NCI-H510A treated with DMSO at 0.1 percent for 48 hours (cell line): ENCODE measurements at regions not wholly inside any gene's neighbourhood (a gene's known extent, or its start where the extent isn't known, plus 50 kb on each side); places are given as distances from the start of the nearest gene placed in this dataset.
A peak's percentile ranks its signal among the peaks of the same experiment; 100 is the strongest.

Experiments
- DNase-seq: peaks from one replicate; lab custom pipeline; 2025; lab: John Stamatoyannopoulos, UW

DNA sequence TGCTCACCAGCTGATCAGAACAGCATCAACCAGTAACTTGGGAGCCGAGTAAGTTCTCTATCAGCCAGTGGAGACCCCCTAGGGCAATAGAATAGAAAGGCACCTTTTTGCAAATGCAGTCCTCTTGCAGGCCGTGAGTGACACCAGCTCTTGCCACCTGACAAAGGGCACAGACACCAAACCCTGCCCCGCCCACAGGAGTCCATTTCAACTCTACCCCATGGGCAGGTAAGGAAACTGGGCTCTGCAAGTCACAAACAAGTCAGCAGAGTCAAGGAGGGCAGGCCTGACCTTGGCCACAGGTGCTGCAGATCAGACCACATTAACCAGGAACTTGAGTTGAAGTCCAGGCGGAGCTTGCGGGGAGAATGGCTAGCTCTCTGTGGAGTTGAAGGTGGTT is 77.4 kb upstream of the SPATA13 start:
- DNase-seq: no peak

DNA sequence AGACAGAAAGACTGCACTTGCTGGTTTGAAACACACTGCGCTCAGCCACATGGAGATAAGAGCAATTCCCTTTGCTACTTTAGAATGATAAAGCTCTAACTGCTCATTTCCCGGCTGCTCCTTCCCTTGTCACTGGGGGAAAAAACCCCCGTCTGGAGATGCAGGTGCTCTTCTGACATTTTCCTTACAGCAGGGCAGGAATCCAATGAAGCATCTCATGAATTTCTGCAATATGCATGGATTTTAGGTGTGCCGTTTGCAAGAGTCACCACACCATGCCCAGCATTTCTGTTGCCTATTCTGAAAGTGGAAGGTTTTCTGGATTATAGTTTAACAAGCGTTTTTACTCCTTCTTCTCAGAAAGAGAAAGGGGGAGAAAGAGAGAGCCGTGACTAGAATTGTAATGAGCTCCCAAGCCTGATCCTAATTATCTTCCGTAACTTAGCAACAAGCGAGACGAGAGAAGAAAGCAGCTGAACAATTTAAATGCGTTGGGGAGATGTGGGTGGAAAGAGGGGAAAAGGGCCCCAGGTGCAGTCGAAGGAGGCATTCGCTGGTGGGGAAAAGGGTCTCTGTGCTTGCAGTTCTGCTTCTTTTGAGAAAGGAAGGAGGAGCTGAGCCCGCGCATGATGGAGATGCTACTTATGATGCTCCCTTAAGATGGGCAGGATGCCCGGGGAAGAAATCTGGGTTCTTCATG is 76.6 kb upstream of the SPATA13 start:
- DNase-seq: no peak

DNA sequence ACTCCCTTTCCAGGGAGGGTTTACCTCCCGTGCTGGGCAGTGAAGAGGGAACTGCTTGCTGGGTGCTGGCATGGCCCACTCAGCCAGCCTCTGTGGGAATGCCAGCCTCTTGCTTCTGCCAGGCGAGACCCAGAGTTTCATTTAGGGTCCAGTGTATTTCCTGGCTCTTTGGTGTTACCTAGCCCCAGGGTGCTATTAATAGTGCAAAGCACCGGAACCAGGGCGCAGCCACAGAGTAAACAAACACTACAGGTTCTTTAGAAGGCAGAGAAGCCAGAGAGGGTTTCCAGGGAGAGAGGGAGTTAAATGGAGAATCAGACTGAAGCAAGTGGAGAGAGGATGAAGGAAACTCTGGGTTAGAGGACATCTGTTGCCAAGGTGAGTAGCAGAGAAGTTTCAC is 74.9 kb upstream of the SPATA13 start:
- peak; percentile 23 for DNase-seq

DNA sequence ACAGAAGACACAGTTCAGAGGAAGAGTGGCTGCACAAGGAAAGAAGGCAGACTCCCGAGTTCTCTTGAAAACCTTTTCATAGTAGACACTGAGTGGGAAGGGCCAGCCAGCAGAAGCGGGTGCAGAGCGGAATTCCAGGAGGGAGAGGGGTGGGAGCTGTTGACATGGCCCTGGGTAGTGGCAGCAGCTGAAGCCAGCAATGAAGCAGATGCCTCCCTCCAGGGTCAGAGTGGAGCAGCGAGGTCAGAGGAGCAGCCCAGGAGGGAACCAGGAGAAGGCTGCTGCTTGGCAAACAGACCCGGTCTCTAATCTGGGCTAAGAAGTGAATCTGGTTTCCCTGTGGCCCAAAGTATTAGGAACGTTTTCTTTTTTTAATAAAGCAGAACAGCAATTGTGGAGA is 73.9 kb upstream of the SPATA13 start:
- DNase-seq: no peak

DNA sequence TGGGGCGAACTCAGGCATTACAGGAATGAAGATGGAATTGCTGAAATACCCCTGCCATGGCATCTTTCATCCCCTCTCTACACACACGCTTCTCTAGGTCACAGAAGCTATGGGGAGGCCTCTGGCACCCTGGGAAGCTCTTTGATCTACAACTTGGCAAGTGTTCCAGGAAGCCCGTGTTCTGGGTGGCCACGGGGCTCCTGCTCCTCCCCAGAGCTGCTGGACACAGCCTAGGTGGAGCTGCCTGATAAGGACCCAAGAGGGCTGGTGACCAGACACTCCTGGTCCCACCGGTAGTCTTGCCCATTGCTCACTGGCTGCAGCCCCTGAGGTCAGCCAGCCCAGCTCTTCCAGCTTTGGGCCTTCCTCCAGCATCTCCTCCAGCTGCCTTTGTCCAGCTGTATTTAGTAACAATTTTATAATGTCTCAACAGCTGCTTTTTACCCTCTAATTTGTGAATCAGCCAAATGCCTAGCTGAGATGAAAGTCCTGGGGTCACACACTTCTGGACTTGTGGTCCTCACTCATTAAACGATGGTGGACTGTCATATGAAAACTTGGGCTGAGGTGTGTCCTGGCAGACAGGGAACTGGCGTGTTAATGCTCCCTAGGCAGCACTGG is 72.8 kb upstream of the SPATA13 start:
- DNase-seq: no peak

DNA sequence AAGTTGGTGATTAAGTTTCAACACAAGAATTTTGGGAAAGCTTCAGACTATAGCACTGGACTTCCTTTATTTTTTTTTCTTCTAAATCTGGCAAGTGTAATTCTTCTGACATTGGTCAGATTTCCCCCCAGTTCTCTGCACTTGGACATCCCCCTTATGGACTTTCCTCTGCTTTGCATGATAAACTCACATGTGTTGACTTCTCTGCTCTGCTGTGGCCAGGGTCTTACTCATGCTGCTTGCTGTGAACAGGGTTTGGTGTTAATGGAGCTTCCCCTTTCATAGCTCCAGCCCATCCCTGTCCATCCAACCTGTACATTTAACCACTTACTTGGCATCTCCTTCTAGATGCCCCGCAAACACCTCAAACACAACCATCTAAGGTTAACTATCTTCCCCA is 70.5 kb upstream of the SPATA13 start:
- no peak for DNase-seq

DNA sequence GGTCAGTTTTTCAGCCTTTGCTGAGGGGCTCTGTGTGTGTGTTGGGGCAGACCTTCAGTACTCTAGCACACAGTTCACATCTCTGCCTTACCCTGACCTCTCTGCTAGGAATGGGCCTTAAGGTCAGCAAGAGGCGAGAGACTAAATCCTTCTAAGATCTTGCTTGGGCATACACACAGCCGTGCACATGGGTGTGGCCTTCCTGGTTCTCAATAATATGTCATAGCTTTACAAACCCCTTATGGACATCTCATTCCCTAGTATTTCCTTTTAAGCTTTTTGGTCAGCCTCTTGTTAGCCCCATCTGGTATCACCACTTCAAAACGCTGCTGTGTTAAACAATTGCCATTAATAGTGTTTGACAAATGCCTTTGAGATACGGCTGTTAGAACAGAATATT is 69.4 kb upstream of the SPATA13 start:
- no peak for DNase-seq

DNA sequence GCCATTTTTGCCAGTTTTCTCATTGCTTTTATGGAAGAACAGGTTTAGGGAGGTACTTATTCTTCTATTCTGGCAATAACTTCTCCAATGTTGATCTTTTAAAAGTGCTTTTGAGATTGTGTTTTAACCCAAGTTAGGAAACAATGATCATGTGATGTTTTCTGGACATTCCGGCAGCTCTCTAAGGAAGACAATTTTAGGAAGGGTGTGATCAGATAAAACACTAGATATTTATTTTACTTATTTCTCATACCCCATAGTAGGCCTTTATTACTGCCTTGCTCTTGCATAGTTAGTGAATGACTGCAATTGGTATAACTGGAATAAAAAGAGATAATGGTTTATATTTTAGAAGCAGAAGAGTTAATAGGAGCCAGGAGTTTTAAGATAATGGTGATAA is 68.4 kb upstream of the SPATA13 start:
- DNase-seq: no peak

DNA sequence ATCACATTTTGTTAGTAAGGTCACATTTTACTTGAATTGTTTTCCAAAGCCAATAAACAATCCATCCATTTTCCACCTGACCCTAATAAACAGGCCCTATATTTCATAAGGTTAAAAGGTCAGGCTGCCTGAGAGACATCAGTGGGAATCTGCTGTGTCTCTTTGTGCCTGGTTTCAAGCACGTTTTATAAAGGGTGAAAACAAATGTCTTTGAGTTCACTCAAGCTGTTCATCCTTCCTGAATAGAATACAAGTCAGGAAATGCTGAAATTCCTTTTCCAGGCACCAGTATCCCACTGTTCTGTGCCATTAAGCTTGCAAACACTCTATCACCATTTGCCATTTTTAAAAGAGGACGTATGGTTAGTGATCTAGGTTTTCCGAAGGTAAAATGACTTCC is 67.5 kb upstream of the SPATA13 start:
- no peak for DNase-seq

DNA sequence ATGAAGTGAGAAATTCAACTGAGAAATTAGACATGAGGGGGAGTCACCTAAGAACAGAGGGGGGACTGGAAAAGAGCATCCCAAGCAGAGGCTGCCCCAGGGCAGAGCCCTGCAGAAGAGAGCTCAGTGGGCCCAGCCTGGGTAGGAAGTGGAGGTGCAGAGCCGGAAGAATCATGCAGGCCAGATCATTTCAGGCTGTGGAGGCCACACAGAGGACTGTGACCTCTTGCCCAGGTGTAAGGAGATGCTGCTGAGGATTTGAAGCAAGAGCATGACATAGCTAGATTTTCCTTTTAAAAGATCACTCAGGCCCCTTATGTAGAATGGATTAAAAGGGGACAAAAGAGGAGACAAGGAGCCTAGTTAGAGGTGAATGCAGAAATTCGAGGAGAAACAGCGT is 63.9 kb upstream of the SPATA13 start:
- no peak for DNase-seq

DNA sequence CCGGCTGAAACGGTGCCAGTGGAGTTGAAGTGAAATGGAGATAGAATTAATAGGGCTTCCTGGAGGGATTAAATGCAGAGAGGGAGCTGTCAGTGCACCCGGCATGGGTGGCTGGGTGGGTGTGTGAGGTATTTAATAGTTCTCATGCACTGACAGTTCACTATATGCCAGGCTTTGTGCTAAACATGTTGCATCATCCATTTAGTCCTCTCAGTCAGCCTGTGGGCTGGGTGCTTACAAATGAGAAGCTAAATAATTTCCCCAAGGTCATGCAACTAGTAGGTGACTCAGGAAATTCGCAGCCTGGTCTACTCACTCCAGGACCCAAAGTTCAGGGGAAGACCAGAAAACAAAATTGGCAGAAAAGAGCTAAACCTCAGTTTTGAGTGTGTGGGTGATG is 63.5 kb upstream of the SPATA13 start:
- no peak for DNase-seq

DNA sequence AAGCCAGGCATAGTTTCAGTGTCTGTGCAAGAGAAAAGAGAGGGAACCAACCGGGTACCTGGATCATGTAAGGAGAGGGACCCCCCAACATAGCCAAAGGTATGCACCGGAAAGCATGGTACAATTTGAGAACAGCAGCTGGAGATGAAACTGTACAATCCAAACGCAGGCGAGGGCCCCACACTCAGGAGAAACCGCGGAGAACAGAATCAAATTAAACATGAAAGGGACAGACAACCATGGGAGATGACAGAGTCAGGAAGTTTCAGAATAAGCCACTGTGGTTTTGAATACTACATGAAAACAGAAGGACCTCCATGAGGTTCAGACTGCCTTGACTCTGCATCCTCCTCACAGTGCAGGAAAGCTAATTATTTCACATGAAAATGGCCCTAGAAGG is 62.9 kb upstream of the SPATA13 start:
- no peak for DNase-seq

DNA sequence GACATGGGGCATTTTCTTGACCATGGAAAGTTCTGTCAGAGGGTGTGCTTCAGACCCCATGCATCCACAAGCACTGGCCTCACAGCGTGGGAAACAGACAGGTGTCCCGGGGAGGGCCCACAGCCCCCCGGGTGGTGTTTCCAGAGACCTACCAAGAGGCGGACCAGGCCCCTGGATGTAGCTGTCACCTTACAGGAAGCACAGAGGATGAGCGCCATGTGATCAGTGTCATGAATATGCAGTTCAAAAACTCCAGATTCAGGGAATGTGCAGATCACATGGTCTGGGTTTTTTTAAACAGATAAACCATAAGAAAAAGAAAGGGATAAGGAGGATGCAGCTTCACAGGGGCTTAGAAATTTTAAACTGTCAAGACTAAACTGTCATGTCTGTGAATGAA is 61.0 kb upstream of the SPATA13 start:
- no peak for DNase-seq

DNA sequence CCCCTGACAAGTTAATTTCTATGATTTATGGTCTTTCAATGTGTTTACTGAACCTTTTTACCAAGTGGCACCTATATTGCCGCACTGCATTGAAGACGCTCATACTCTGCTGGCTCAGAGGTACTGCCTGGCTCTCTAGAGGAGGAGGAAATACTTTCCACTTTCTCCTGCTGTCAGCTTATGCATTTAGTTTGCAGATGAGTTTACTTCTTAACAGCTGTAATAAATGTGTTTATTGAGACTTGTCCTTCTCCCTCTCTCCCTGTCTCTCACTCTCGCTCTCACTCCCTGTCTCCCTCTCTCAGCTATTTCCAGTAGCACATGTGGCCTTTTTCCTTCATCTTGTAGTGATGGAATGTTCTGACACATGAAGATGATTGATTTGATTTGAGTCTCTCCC is 60.3 kb upstream of the SPATA13 start:
- DNase-seq: no peak

DNA sequence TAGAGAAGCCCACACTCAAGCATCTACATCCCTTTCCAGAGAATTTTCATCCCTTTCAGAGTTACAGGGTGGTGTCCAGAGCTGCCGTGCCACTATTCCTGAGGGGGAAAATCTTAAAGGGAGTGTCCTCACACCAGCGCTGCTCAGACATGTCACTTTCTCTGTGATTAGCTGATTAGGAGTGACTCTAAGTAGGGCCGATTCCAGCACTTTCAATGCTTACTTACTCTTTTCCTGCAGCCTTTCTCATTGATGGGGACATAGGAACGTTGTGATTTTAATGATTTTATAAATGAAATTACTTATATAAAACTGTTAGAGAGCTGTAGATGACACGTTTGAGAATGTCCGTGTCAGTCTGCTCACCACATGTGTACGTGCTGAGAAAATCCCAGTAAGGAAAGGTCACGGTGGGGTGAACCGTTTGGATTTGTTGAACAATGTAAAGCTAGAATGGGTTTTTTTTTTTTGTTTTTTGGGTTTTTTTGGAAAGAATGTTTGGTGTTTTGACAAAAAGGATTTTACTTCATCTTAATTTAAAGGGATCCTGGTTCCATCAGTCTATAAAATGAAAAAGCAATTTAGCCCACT is 56.6 kb upstream of the SPATA13 start:
- no peak for DNase-seq

DNA sequence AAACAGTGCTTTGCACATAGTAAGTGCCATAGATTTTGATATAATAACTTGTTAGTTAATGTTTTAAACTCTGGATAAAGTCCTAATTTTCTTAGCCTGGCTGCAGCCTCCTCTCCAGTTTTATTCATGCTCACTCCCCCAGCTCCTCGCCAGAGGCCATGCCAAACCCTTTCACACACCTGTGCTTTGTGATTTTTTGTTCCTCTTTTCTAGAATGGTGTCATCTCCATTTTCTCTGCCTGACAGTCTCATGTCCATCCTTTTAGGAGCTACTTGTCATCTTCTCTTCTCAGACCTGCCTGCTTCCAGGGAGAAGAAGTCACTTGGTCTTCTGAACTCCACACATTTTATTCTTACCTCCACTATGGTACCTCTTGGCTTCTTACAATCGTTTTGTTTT is 55.8 kb upstream of the SPATA13 start:
- no peak for DNase-seq

DNA sequence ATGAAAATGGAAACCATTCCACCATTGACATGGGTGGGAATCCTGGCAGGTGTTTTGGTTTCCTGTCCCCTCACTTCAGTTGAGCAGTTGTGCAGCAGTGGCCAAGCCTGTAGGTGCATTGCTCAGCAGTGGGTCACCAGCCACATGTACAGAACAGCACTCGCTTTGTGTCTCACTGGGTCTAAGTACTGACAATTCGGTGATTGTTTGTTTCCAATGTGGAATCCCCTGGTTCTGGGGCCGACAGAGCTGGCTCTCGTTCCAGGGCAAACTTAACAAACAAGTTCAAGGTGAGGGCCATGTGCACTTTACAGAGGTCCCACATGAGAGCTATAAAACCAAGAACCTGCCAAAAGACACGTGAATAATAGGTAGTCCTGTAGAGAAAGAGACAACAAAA is 54.1 kb upstream of the SPATA13 start:
- no peak for DNase-seq

DNA sequence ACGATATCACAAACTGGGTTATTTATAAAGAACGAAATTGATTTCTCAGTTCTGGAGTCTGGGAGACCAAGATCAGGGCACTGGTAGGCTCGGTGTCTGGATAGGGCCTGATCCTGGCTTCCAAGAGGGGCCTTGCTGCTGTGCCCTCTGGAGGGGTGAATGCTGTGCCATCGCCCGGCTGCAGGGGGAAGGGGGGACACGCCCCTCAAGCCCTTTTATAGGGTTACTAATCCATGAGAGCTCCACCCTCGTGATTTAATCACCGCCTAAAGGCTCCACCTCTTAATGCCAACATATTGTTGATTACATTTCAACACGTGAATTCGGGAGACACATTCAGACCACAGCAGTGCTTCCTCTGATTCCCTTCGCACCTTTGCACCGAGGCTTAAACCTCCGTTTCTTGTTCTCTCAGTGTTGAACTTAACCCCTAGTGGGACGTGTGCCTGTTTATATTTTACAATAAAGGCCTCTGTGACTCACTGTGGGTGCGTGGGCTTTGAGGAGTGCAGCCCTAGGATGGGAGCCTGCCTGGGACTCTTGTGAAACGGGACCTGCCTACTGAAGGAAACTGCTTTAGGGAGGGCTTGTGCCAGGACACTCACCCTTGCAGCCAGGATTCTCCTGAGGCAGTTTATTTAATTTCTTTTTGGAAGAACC is 52.4 kb upstream of the SPATA13 start:
- no peak for DNase-seq

DNA sequence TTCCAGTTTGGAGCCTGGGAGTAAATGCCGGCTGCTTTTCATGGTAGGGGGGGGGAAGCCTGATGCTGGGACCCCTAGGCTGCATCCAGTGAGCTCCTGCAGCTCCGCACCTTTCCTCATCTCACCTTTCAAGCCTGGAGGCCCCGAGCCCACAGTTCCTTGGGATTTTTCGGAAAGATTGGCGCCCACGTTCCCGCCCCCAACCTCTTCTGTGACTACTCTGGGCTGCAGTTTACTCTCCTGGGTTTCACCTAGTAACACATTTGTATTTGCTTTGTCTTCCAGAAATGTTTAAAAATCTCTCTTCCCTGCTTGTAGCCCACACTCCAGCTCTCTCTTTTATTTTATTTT is 51.9 kb upstream of the SPATA13 start:
- no peak for DNase-seq

DNA sequence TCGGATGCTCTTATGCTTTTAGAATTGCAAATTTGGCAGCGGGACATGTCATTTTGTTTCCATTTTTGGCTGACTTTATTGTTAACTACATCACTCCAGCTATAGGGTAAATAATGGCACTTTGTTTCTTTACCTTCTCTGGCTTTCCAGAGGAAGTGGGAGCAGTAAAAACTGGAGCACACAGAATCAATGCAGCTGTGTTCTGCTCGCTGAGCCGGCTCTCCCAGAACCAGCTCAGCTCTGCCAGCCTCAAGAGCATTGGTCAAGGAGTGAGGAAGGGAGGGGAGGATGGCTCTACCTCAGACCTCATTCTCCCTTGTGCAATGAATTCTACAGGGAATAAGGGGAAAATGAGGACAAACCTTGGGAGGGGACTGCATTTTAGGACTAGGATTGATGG is 50.5 kb upstream of the SPATA13 start:
- DNase-seq: no peak
